RWPE2 (cell line): ENCODE measurements at regions not wholly inside any gene's neighbourhood (a gene's known extent, or its start where the extent isn't known, plus 50 kb on each side); places are given as distances from the start of the nearest gene placed in this dataset.

Source experiments
- ATAC-seq: fragments of 200-7000 bp; cut with Tn5 transposase; 3 replicates; pipeline ENCODE4 v1.9.1; 2021; ENCODE audit warnings: low read depth
- DNase-seq: peaks from one replicate; pipeline ENCODE4 v3.0.0-alpha.2; 2020; ENCODE audit warnings: low spot score
- H3K27ac ChIP-seq: fragments of 450-650 bp; 2 replicates; pipeline ENCODE4 v1.5.1; 2017; ENCODE audit warnings: mild to moderate bottlenecking; ENCODE audit not compliant: poor library complexity, severe bottlenecking
- H3K27me3 ChIP-seq: fragments of 250-450 bp; sonication (Bioruptor Pico); 2 replicates; pipeline ENCODE4 v1.5.1; 2021; ENCODE audit warnings: mild to moderate bottlenecking, moderate library complexity; ENCODE audit not compliant: insufficient read depth, poor library complexity, severe bottlenecking
- H3K36me3 ChIP-seq: fragments of 250-450 bp; sonication (Bioruptor Pico); 2 replicates; pipeline ENCODE4 v1.5.1; 2020; ENCODE audit warnings: low read depth, mild to moderate bottlenecking, moderate library complexity
- H3K4me1 ChIP-seq: fragments of 250-450 bp; sonication (Bioruptor Pico); 2 replicates; pipeline ENCODE4 v1.5.1; 2021; ENCODE audit warnings: mild to moderate bottlenecking, moderate library complexity; ENCODE audit not compliant: insufficient read depth, poor library complexity, severe bottlenecking
- H3K4me3 ChIP-seq: fragments of 250-450 bp; sonication (Bioruptor Pico); 2 replicates; pipeline ENCODE4 v1.5.1; 2021; ENCODE audit warnings: mild to moderate bottlenecking, moderate library complexity; ENCODE audit not compliant: severe bottlenecking
- H3K9me3 ChIP-seq: fragments of 250-450 bp; sonication (Bioruptor Pico); 2 replicates; pipeline ENCODE4 v1.5.1; 2021; ENCODE audit warnings: mild to moderate bottlenecking, moderate library complexity; ENCODE audit not compliant: severe bottlenecking
- CTCF ChIP-seq: fragments of 450-650 bp; IDR thresholded peaks from one replicate; pipeline ENCODE4 v1.5.1; 2017; ENCODE audit warnings: mild to moderate bottlenecking, moderate library complexity; ENCODE audit not compliant: poor library complexity, severe bottlenecking

- Histone ChIP-seq H3K27ac (no peak overlapping the region), H3K36me3 (no peaks in the 10 kb centered on the region)
- no peak for ATAC-seq
These were observed 120.3 kb upstream of the CIBAR2 start for GRCh38 chr16:85232369-85233142.

GRCh38 chr16:85233516-85233915 is 121.2 kb upstream of the CIBAR2 start:
- no peaks in the 10 kb centered on the region for H3K9me3 ChIP-seq
- no peak for DNase-seq
- no peak for TF ChIP-seq CTCF
- no peak overlapping the region for H3K27ac ChIP-seq
- no peaks in the 10 kb centered on the region for H3K27me3 ChIP-seq
- ATAC-seq = 0 out of 3 replicates have a peak, but pooled peaks have one; percentile 6
- no peak overlapping the region for H3K4me3 ChIP-seq
- H3K4me1 ChIP-seq = no peaks in the 10 kb centered on the region
- H3K36me3 ChIP-seq = no peaks in the 10 kb centered on the region

More at GRCh38 chr16:85232369-85233142, 120.3 kb upstream of the CIBAR2 start:
- no peaks in the 10 kb centered on the region for H3K4me1 ChIP-seq
- H3K4me3 ChIP-seq = no peak overlapping the region
- TF ChIP-seq CTCF = no peak
- H3K27me3 ChIP-seq = no peaks in the 10 kb centered on the region
- no peaks in the 10 kb centered on the region for H3K9me3 ChIP-seq
- DNase-seq = no peak

DNA sequence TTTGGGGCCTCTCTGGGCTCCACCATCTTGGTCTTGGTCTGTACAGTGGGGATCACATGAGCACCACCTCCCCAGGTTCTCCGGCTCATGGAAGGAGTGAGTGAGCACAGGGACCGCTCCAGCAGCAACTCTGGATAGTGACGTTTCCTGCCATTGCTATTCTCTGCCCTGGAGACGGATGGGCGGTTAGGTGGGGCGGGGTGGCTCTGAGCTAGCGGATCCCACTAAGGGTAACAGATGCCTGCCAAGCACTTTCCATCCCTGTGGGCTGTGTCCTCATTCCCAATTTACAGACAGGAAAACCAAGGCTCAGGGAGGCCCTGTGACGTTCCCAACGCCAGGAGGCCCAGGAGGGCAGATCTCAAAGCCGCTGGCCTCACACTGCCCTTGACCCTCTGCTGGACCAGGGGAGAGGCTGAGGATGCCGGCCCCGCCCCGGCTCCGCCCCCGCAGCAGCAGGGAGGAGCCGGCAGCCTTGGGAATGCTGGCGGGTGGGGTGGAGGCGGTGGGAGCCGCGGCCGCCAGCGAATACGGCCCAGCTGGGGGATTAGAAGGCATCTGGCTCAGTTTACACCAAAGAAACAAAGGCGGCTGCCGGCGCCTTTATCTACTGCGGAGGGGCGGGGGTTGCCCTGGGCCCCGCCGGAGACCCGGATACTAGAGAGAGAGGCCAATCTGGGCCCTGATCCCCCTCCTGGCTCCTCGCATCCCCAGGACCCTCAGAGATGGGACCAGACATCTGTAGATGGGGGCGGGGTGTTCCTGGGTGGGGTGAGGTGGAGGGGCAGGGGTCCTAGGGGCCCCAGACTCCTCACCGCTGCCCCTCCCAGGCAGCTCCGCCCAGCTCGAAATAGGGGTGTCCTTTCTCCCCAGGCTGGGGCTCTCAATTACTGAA is 122.3 kb upstream of the CIBAR2 start:
- Histone ChIP-seq H3K4me1 (no peaks in the 10 kb centered on the region), H3K9me3 (no peaks in the 10 kb centered on the region), H3K36me3 (no peaks in the 10 kb centered on the region), H3K4me3 (no peak overlapping the region), H3K27ac (no peak overlapping the region), H3K27me3 (no peaks in the 10 kb centered on the region)
- peak; percentile 48; the same call in 1 of the 3 replicates for ATAC-seq
- no peak for DNase-seq
- no peak for TF ChIP-seq CTCF

DNA sequence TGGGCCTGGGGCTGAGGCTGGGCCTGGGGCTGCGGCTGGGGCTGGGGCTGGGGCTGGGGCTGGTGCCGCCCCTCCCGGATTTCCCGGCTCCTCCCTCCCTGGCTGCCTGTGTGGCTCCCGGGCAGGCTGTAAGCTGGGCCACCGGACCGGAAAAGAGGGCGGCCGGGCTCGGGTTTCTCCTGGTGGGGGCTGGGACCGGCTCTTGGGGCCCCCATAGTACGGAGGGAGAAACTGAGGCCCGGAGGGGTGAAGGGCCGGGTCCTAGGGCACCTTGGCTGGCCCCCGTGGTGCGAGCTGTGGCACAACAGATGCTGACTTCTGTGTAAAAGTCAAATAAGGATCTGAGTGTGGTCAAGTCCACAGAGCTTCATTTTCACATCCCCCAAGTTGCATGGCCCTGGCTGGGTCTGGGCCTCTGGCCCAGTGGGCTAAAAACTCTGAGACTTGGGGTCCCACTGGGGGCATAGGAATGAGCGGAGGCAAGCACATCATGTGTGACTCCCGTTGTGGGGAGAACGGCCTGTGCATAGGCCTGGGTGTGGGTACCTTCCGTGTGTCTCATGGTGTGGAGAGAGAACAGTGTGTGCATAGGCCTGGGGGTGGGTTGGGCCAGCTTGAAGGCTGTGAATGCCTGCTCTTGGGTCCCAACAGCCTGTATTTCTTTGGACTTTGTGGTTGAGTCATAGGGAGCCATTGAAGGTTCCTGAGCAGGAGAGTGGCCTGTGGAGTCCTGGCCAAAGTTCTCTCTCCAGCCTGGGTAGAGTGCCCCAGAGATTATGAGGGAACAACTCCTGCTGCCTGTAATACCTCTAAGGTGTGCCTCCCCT is 123.9 kb upstream of the CIBAR2 start:
- DNase-seq = no peak
- Histone ChIP-seq H3K9me3 (no peaks in the 10 kb centered on the region), H3K4me3 (peak overlapping the region; percentile 11), H3K27me3 (no peaks in the 10 kb centered on the region), H3K4me1 (no peaks in the 10 kb centered on the region), H3K27ac (no peak overlapping the region), H3K36me3 (no peaks in the 10 kb centered on the region)
- TF ChIP-seq CTCF = no peak
- ATAC-seq = no peak
